CD8-positive, alpha-beta memory T cell (primary cell): ENCODE measurements at regions not wholly inside any gene's neighbourhood (a gene's known extent, or its start where the extent isn't known, plus 50 kb on each side); places are given as distances from the start of the nearest gene placed in this dataset.

Source experiments
- CTCF ChIA-PET: fragments of 350-600 bp; sonication (Branson Sonifier 250); formaldehyde crosslinking; loops from one replicate; lab custom pipeline; 2021; ENCODE audit warnings: antibody characterized with exemption; lab: Charles Lee
- POLR2A ChIA-PET: fragments of 350-600 bp; sonication (Branson Sonifier 250); formaldehyde crosslinking; loops from one replicate; lab custom pipeline; 2021; ENCODE audit warnings: antibody characterized with exemption; lab: Charles Lee
- DNase-seq, 5 donors: peaks; one replicate each; pipeline versions ENCODE4 v3.0.0 to v3.0.0-alpha.2; 2020 to 2022; ENCODE audit warnings: mixed read lengths in 1 of 5
- H3K27ac ChIP-seq: one replicate; pipeline ENCODE4 v1.7.0; 2013; ENCODE audit warnings: low read depth, mild to moderate bottlenecking, low read length, moderate library complexity
- H3K27me3 ChIP-seq: 2 replicates; pipeline ENCODE4 v1.7.0; 2013; ENCODE audit warnings: low read length, mild to moderate bottlenecking; ENCODE audit not compliant: insufficient read depth, poor library complexity, severe bottlenecking
- H3K36me3 ChIP-seq: 2 replicates; pipeline ENCODE4 v1.7.0; 2013; ENCODE audit warnings: mild to moderate bottlenecking, low read length, moderate library complexity; ENCODE audit not compliant: insufficient read depth
- H3K4me1 ChIP-seq: 2 replicates; pipeline ENCODE4 v1.7.0; 2013; ENCODE audit warnings: mild to moderate bottlenecking, low read length, moderate library complexity; ENCODE audit not compliant: insufficient read depth
- H3K4me3 ChIP-seq: 2 replicates; pipeline ENCODE4 v1.7.0; 2013; ENCODE audit warnings: mild to moderate bottlenecking, low read length
- H3K9me3 ChIP-seq: 2 replicates; pipeline ENCODE4 v1.7.0; 2013; ENCODE audit warnings: mild to moderate bottlenecking, low read length
- H3K27ac Mint-ChIP-seq, 8 donors: one replicate each; pipeline ENCODE4 v1.8.0; 2020 to 2021; ENCODE audit warnings: mixed read lengths in 8 of 8, mild to moderate bottlenecking in 6 of 8, inconsistent platforms in 3 of 8, moderate library complexity in 3 of 8
- H3K27me3 Mint-ChIP-seq, 2 donors: one replicate each; pipeline ENCODE4 v1.8.0; 2020 to 2021; ENCODE audit warnings: mixed read lengths in 2 of 2, mild to moderate bottlenecking in 1 of 2, moderate library complexity in 1 of 2
- H3K36me3 Mint-ChIP-seq, 3 donors: one replicate each; pipeline ENCODE4 v1.8.0; 2020 to 2021; ENCODE audit warnings: mixed read lengths in 3 of 3, inconsistent platforms in 1 of 3, mild to moderate bottlenecking in 1 of 3
- H3K4me1 Mint-ChIP-seq, 3 donors: one replicate each; pipeline ENCODE4 v1.8.0; 2020 to 2021; ENCODE audit warnings: mixed read lengths in 3 of 3, inconsistent platforms in 1 of 3, mild to moderate bottlenecking in 1 of 3
- H3K4me3 Mint-ChIP-seq, 7 donors: one replicate each; pipeline ENCODE4 v1.8.0; 2020 to 2021; ENCODE audit warnings: mixed read lengths in 7 of 7, mild to moderate bottlenecking in 6 of 7, moderate library complexity in 4 of 7, inconsistent platforms in 2 of 7
- H3K9me3 Mint-ChIP-seq, 5 donors: one replicate each; pipeline ENCODE4 v1.8.0; 2020 to 2022; ENCODE audit warnings: mixed read lengths in 5 of 5, mild to moderate bottlenecking in 3 of 5, moderate library complexity in 2 of 5, inconsistent platforms in 1 of 5

- ChIA-PET POLR2A (no interaction called here), CTCF (no interaction called here)
- no peak for DNase-seq
- H3K4me3 Mint-ChIP-seq: no peak overlapping the region
- H3K9me3 ChIP-seq: no peaks in the 10 kb centered on the region
- H3K4me3 ChIP-seq: no peak overlapping the region
- H3K36me3 ChIP-seq: no peaks in the 10 kb centered on the region
- H3K27ac Mint-ChIP-seq: no peak overlapping the region
- no peaks in the 10 kb centered on the region for H3K36me3 Mint-ChIP-seq
- peaks cover 0 to 7% (median 3%) of the 10 kb centered on the region in 5 donors for H3K9me3 Mint-ChIP-seq
- H3K4me1 Mint-ChIP-seq: peaks cover 0 to 4% (median 0%) of the 10 kb centered on the region in 3 donors
- no peak overlapping the region for H3K27ac ChIP-seq
- no peaks in the 10 kb centered on the region for H3K27me3 Mint-ChIP-seq
- no peaks in the 10 kb centered on the region for H3K4me1 ChIP-seq
- no peaks in the 10 kb centered on the region for H3K27me3 ChIP-seq
These were observed 94.6 kb upstream of the UBE2E2 start for GRCh38 chr3:23108451-23109057.

GRCh38 chr3:23111286-23111685, 91.8 kb upstream of the UBE2E2 start:
- H3K27ac ChIP-seq: no peak overlapping the region
- ChIA-PET CTCF (no interaction called here), POLR2A (no interaction called here)
- no peaks in the 10 kb centered on the region for H3K36me3 ChIP-seq
- H3K4me1 ChIP-seq: no peaks in the 10 kb centered on the region
- DNase-seq: no peak
- no peak overlapping the region for H3K4me3 ChIP-seq
- no peak overlapping the region for H3K4me3 Mint-ChIP-seq
- H3K9me3 Mint-ChIP-seq: peaks cover 0 to 6% (median 3%) of the 10 kb centered on the region in 5 donors
- H3K36me3 Mint-ChIP-seq: no peaks in the 10 kb centered on the region
- no peak overlapping the region for H3K27ac Mint-ChIP-seq
- H3K4me1 Mint-ChIP-seq: peaks cover 0 to 4% (median 0%) of the 10 kb centered on the region in 3 donors
- H3K9me3 ChIP-seq: no peaks in the 10 kb centered on the region
- H3K27me3 Mint-ChIP-seq: no peaks in the 10 kb centered on the region
- H3K27me3 ChIP-seq: no peaks in the 10 kb centered on the region

- CTCF ChIA-PET: no interaction called here
- no peak for DNase-seq
- Mint-ChIP-seq H3K4me1 (peaks cover 0 to 4% (median 0%) of the 10 kb centered on the region in 3 donors), H3K36me3 (no peaks in the 10 kb centered on the region), H3K4me3 (no peak overlapping the region), H3K27ac (no peak overlapping the region), H3K9me3 (peaks cover 0 to 6% (median 3%) of the 10 kb centered on the region in 5 donors), H3K27me3 (no peaks in the 10 kb centered on the region)
- Histone ChIP-seq H3K4me3 (no peak overlapping the region), H3K9me3 (no peaks in the 10 kb centered on the region), H3K36me3 (no peaks in the 10 kb centered on the region), H3K4me1 (no peaks in the 10 kb centered on the region), H3K27ac (no peak overlapping the region), H3K27me3 (no peaks in the 10 kb centered on the region)
- POLR2A ChIA-PET: no interaction called here
These were observed 91.3 kb upstream of the UBE2E2 start for GRCh38 chr3:23111797-23112196.

DNA sequence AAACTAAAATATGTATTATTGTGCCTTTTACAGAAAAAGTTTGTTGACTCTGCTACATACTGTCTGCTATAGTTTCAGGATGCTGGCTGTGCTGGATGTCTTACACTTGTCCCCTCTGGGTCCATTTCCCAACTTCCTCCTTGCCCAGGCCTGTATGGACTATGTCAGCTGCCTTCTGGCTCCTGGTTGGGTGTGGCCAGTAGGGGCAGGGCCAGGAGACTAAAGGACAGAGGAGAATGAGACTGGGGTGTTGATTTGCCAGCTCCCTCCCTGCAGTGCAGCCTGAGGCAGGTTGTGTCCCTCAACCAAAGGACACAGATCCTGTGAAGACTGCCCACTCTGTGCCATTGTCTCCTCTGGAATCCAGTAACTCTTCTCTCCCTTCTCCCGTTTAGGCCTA, 90.6 kb upstream of the UBE2E2 start:
- H3K27ac Mint-ChIP-seq: no peak overlapping the region

DNA sequence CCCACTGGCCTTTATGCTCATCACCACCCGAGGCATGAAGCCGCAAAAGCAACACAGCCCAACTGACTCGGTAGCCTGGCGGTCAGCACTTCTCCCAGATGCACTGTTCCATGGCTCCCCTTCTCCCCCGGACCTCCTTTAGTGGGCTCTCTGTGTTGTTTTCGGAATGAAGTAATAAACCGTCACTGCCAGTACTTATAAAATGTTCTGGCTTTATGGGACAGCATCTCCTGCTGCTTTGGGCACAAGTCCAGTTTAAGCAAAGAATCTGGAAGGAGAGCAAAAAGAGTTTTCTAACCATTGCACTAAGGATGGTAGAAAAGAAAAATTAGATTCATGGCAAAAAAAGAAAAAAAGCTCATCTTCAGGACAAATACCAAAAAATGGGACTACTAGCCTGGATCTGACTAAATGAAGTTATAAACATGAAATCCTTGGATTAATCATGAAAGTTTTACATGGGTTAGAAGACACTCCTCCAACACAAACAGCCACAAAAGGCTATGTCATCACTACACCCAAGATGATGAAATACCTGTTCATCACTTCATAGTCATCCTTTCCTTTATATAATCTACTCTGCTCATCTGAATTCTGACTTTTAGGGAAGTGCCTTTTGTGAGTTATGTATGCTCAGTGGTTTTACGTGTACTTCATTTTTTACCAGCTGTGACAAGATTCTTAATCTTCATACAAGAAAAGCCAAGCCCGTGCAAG, 89.5 kb upstream of the UBE2E2 start:
- Histone ChIP-seq H3K27me3 (no peaks in the 10 kb centered on the region), H3K27ac (no peak overlapping the region), H3K36me3 (no peaks in the 10 kb centered on the region), H3K4me1 (no peaks in the 10 kb centered on the region), H3K9me3 (no peaks in the 10 kb centered on the region), H3K4me3 (no peak overlapping the region)
- no peak for DNase-seq
- Mint-ChIP-seq H3K4me3 (no peak overlapping the region), H3K4me1 (peaks cover 0 to 1% (median 0%) of the 10 kb centered on the region in 3 donors), H3K9me3 (peaks cover 0 to 6% (median 2%) of the 10 kb centered on the region in 5 donors), H3K36me3 (no peaks in the 10 kb centered on the region), H3K27ac (no peak overlapping the region), H3K27me3 (no peaks in the 10 kb centered on the region)
- ChIA-PET POLR2A (no interaction called here), CTCF (no interaction called here)

More for the DNA sequence above, 90.6 kb upstream of the UBE2E2 start:
- ChIA-PET CTCF (no interaction called here), POLR2A (no interaction called here)
- H3K36me3 ChIP-seq: no peaks in the 10 kb centered on the region
- H3K4me1 ChIP-seq: no peaks in the 10 kb centered on the region
- H3K27ac ChIP-seq: no peak overlapping the region
- H3K4me3 Mint-ChIP-seq: no peak overlapping the region
- H3K4me3 ChIP-seq: no peak overlapping the region
- H3K27me3 Mint-ChIP-seq: no peaks in the 10 kb centered on the region
- DNase-seq: no peak
- no peaks in the 10 kb centered on the region for H3K9me3 ChIP-seq
- H3K27me3 ChIP-seq: no peaks in the 10 kb centered on the region
- H3K4me1 Mint-ChIP-seq: peaks cover 0 to 4% (median 0%) of the 10 kb centered on the region in 3 donors
- peaks cover 0 to 6% (median 3%) of the 10 kb centered on the region in 5 donors for H3K9me3 Mint-ChIP-seq
- no peaks in the 10 kb centered on the region for H3K36me3 Mint-ChIP-seq

DNA sequence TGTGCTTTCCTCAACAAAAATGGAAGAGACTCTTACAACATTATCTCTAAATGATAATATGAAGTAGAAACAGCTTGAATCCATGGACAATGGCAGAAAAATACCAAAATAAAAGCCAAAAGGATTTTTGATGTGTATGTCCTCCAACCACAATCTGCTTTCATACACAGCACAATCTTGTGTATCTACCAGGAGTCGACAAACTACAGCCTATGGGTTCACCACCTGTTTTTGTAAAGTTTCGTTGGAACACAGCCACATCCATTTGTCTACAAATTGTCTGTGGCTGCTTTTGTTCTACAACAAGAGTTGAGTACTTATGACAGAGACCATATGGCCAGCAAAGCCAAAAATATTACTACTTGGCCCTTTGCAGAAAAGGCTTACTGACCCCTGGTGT, 88.7 kb upstream of the UBE2E2 start:
- H3K36me3 ChIP-seq: no peaks in the 10 kb centered on the region
- no peak overlapping the region for H3K4me3 ChIP-seq
- Mint-ChIP-seq H3K36me3 (no peaks in the 10 kb centered on the region), H3K4me3 (no peak overlapping the region), H3K4me1 (no peaks in the 10 kb centered on the region), H3K27ac (no peak overlapping the region), H3K27me3 (no peaks in the 10 kb centered on the region), H3K9me3 (peaks cover 0 to 3% (median 2%) of the 10 kb centered on the region in 5 donors)
- DNase-seq: no peak
- H3K27me3 ChIP-seq: no peaks in the 10 kb centered on the region
- no peaks in the 10 kb centered on the region for H3K4me1 ChIP-seq
- no peaks in the 10 kb centered on the region for H3K9me3 ChIP-seq
- H3K27ac ChIP-seq: no peak overlapping the region
- CTCF ChIA-PET: no interaction called here
- POLR2A ChIA-PET: no interaction called here

GRCh38 chr3:23115171-23115877, 87.8 kb upstream of the UBE2E2 start:
- Histone ChIP-seq H3K4me3 (no peak overlapping the region), H3K4me1 (no peaks in the 10 kb centered on the region), H3K36me3 (no peaks in the 10 kb centered on the region), H3K27me3 (no peaks in the 10 kb centered on the region), H3K27ac (no peak overlapping the region), H3K9me3 (no peaks in the 10 kb centered on the region)
- no peak overlapping the region for H3K4me3 Mint-ChIP-seq
- no peak overlapping the region for H3K27ac Mint-ChIP-seq
- no peak for DNase-seq
- no peaks in the 10 kb centered on the region for H3K27me3 Mint-ChIP-seq
- ChIA-PET CTCF (no interaction called here), POLR2A (no interaction called here)
- H3K9me3 Mint-ChIP-seq: peaks cover 0 to 3% (median under 1%) of the 10 kb centered on the region in 5 donors
- H3K4me1 Mint-ChIP-seq: no peaks in the 10 kb centered on the region
- H3K36me3 Mint-ChIP-seq: no peaks in the 10 kb centered on the region
